Hematopoietic multipotent progenitor cell treated with erythropoietin and hydrocortisone succinate and interleukin-3 and kit ligand, for 8 days (in vitro differentiated cells): ENCODE measurements at regions not wholly inside any gene's neighbourhood (a gene's known extent, or its start where the extent isn't known, plus 50 kb on each side); places are given as distances from the start of the nearest gene placed in this dataset.
"Not testable (repeated sequence)": the region's sequence is repeated elsewhere in the genome, so short reads cannot be mapped to it uniquely, and the experiment has no call there.

Experiments used
- DNase-seq: peaks from one replicate; pipeline ENCODE4 v3.0.0-alpha.2; 2015

GRCh38 chr12:71385155-71385554 lies 54.4 kb upstream of the LGR5 start:
- DNase-seq = no peak

GRCh38 chr12:71376711-71377355 lies 62.8 kb upstream of the LGR5 start:
- not testable (repeated sequence) for DNase-seq

- peak; percentile 79 for DNase-seq
These were observed 68.5 kb upstream of the LGR5 start for GRCh38 chr12:71371122-71371521.

- no peak for DNase-seq
These were observed 79.6 kb upstream of the LGR5 start for GRCh38 chr12:71360013-71360412.

GRCh38 chr12:71356569-71356968 lies 83.0 kb upstream of the LGR5 start:
- DNase-seq = no peak

- DNase-seq = no peak
These were observed 84.7 kb upstream of the LGR5 start for GRCh38 chr12:71354871-71355270.

GRCh38 chr12:71353607-71354006 lies 86.0 kb upstream of the LGR5 start:
- DNase-seq = no peak

GRCh38 chr12:71349950-71350349 lies 89.6 kb upstream of the LGR5 start:
- no peak for DNase-seq

- no peak for DNase-seq
These were observed 100.7 kb upstream of the LGR5 start for GRCh38 chr12:71338933-71339332.

- no peak for DNase-seq
These were observed 103.7 kb upstream of the LGR5 start for GRCh38 chr12:71335963-71336257.

- no peak for DNase-seq
These were observed 104.2 kb upstream of the LGR5 start for GRCh38 chr12:71335151-71335962.

GRCh38 chr12:71333418-71333817 lies 106.2 kb upstream of the LGR5 start:
- peak; percentile 8 for DNase-seq

GRCh38 chr12:71329956-71330355 lies 109.6 kb upstream of the LGR5 start:
- DNase-seq = no peak

GRCh38 chr12:71321531-71321930 lies 118.1 kb upstream of the LGR5 start:
- no peak for DNase-seq

- DNase-seq = no peak
These were observed 118.5 kb upstream of the LGR5 start for GRCh38 chr12:71321130-71321529.

GRCh38 chr12:71315328-71315985 lies 124.1 kb upstream of the LGR5 start:
- no peak for DNase-seq

GRCh38 chr12:71312768-71313403 lies 126.7 kb upstream of the LGR5 start:
- DNase-seq = no peak

GRCh38 chr12:71311611-71312010 lies 128.0 kb upstream of the LGR5 start:
- not testable (repeated sequence) for DNase-seq

- no peak for DNase-seq
These were observed 132.8 kb upstream of the LGR5 start for GRCh38 chr12:71306808-71307207.

- DNase-seq = no peak
These were observed 135.3 kb upstream of the LGR5 start for GRCh38 chr12:71304306-71304705.

- DNase-seq = no peak
These were observed 136.4 kb upstream of the LGR5 start for GRCh38 chr12:71303199-71303598.

- peak; percentile 39 for DNase-seq
These were observed 138.6 kb upstream of the LGR5 start for GRCh38 chr12:71300772-71301675.
